ENCODE measurements at regions not wholly inside any gene's neighbourhood (a gene's known extent, or its start where the extent isn't known, plus 50 kb on each side); places are given as distances from the start of the nearest gene placed in this dataset.

GRCh38 chr5:67289763-67290521 lies 93.3 kb upstream of the CD180 start:
- H3K4me1 ChIP-seq (ENCODE audit: control insufficient read depth in 2 of 3, insufficient read depth in 2 of 3, low read depth in 1 of 3, low read length in 3 of 3): no peaks in the 10 kb centered on the region
- no peaks in the 10 kb centered on the region for H3K36me3 ChIP-seq (ENCODE audit: control insufficient read depth in 2 of 3, insufficient read depth in 3 of 3, low read length in 3 of 3)
- no peak overlapping the region for H3K9ac ChIP-seq (ENCODE audit: low read length in 3 of 3)
- FAIRE-seq: no peak
- no peaks in the 10 kb centered on the region for H3K27me3 ChIP-seq (ENCODE audit: control insufficient read depth, insufficient read depth, low read length)
- DNase-seq: no peak
- TF ChIP-seq CTCF (IDR thresholded peaks at IDR 0.05; ENCODE audit: borderline replicate concordance, extremely low read depth, insufficient read depth): no peak
- H3K4me3 ChIP-seq (ENCODE audit: low read length in 3 of 3): no peak overlapping the region
- H3K9me3 ChIP-seq (ENCODE audit: control insufficient read depth in 2 of 3, insufficient read depth in 1 of 3, low read length in 3 of 3): no peaks in the 10 kb centered on the region
- intact Hi-C loops (cut with DNase I): no loop called here
- H3K27ac ChIP-seq (ENCODE audit: low read depth in 2 of 2, low read length in 2 of 2): no peak overlapping the region

DNA sequence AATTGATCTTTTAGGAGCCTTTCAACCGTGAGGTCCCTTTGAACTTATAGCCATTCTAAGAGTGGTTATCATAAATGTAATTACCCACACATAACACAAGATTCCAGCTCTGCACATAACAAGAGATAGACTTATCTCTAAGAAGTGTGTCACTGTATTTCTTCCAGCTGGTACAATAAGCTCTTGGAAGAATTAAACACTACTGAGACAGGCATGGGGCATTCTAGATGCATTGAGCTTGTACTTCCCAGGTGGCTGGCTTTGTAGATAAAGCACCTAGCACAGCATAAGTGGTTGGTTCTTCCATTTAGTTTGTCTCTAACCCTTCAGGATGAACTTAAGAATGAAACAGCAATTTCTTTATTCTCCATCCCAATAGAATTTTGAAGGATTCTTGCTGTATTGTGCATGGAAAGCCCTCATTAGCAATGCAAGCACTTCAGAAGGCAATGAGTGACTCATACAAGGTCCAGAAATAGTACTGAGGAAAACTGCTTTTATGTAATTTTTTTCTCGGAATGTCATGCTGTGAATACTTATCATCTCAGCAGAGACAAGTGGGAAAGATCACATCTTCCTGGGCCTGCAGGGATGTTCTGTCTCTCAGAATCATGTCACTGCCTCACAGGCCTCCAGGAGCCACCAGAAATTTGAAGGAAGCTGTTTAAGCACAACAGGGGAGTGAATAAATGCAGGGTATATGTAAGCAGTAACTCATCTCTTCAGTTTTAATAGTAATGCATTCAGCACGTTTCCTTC lies 91.1 kb upstream of the CD180 start:
- Histone ChIP-seq H3K4me3 (ENCODE audit: low read length in 3 of 3) (no peak overlapping the region), H3K9ac (ENCODE audit: low read length in 3 of 3) (no peak overlapping the region), H3K4me1 (ENCODE audit: control insufficient read depth in 2 of 3, insufficient read depth in 2 of 3, low read depth in 1 of 3, low read length in 3 of 3) (peaks cover 0 to 4% (median 3%) of the 10 kb centered on the region in 3 donors), H3K27ac (ENCODE audit: low read depth in 2 of 2, low read length in 2 of 2) (no peak overlapping the region), H3K9me3 (ENCODE audit: control insufficient read depth in 2 of 3, insufficient read depth in 1 of 3, low read length in 3 of 3) (no peaks in the 10 kb centered on the region), H3K27me3 (ENCODE audit: control insufficient read depth, insufficient read depth, low read length) (no peaks in the 10 kb centered on the region), H3K36me3 (ENCODE audit: control insufficient read depth in 2 of 3, insufficient read depth in 3 of 3, low read length in 3 of 3) (no peaks in the 10 kb centered on the region)
- intact Hi-C loops (cut with DNase I): no loop called here
- DNase-seq (no peak), FAIRE-seq (no peak)
- no peak for TF ChIP-seq CTCF (IDR thresholded peaks at IDR 0.05; ENCODE audit: borderline replicate concordance, extremely low read depth, insufficient read depth)

DNA sequence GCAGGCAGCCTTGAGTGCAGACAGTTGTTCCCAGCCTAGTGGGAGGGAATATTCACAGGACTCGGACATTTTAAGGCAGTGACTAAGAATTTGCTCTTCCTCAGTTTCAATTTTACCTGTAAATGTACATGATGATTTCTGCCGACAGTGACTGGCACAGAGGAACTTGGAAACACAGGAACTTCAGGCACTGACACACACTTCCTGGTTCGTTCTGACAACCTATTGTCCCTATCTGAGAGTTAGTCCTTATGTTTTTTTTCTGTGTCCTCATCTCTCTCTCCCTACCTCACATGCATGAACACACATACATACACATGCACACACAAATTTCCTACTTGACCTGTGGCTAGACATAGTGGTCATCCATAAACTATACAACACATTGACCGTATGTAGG lies 89.4 kb upstream of the CD180 start:
- H3K4me3 ChIP-seq (ENCODE audit: low read length in 3 of 3): no peak overlapping the region
- intact Hi-C loops (cut with DNase I): no loop called here
- DNase-seq: no peak
- no peaks in the 10 kb centered on the region for H3K36me3 ChIP-seq (ENCODE audit: control insufficient read depth in 2 of 3, insufficient read depth in 3 of 3, low read length in 3 of 3)
- H3K27ac ChIP-seq (ENCODE audit: low read depth in 2 of 2, low read length in 2 of 2): no peak overlapping the region
- no peaks in the 10 kb centered on the region for H3K27me3 ChIP-seq (ENCODE audit: control insufficient read depth, insufficient read depth, low read length)
- no peak overlapping the region for H3K9ac ChIP-seq (ENCODE audit: low read length in 3 of 3)
- no peak for FAIRE-seq
- no peak for TF ChIP-seq CTCF (IDR thresholded peaks at IDR 0.05; ENCODE audit: borderline replicate concordance, extremely low read depth, insufficient read depth)
- peaks cover 0 to 4% (median 3%) of the 10 kb centered on the region in 3 donors for H3K4me1 ChIP-seq (ENCODE audit: control insufficient read depth in 2 of 3, insufficient read depth in 2 of 3, low read depth in 1 of 3, low read length in 3 of 3)
- H3K9me3 ChIP-seq (ENCODE audit: control insufficient read depth in 2 of 3, insufficient read depth in 1 of 3, low read length in 3 of 3): peaks cover 0 to under 1% (median 0%) of the 10 kb centered on the region in 3 donors

All from kidney (tissue), 13 donors.